ENCODE measurements at regions not wholly inside any gene's neighbourhood (a gene's known extent, or its start where the extent isn't known, plus 50 kb on each side); places are given as distances from the start of the nearest gene placed in this dataset.

GRCh38 chr9:33682551-33682950 is 112.8 kb upstream of the PRSS3 start:
- Histone ChIP-seq H3K9me3 (no peaks in the 10 kb centered on the region), H3K4me1 (no peaks in the 10 kb centered on the region), H3K27ac (no peak overlapping the region), H3K27me3 (peaks cover 0 to 10% (median 4%) of the 10 kb centered on the region in 3 donors), H3K36me3 (no peaks in the 10 kb centered on the region), H3K4me3 (no peak overlapping the region)
- DNase-seq = no peak
- 84 to 96% (median 92%) methylated on average over 3 of the region's 3 CpGs for WGBS, 5 donors
- TF ChIP-seq POLR2AphosphoS5 (IDR thresholded peaks at IDR 0.05) (no peak), CTCF (IDR thresholded peaks at IDR 0.05) (no peak), EP300 (IDR thresholded peaks at IDR 0.05) (no peak), POLR2A (IDR thresholded peaks at IDR 0.05) (no peak)
- intact Hi-C loops (cut with DNase I; ENCODE audit: low total_unique reads) = no loop called here

GRCh38 chr9:33684831-33685230 is 110.5 kb upstream of the PRSS3 start:
- Histone ChIP-seq H3K4me1 (no peaks in the 10 kb centered on the region), H3K27ac (no peak overlapping the region), H3K27me3 (peaks cover 0 to 4% (median 2%) of the 10 kb centered on the region in 3 donors), H3K36me3 (no peaks in the 10 kb centered on the region), H3K9me3 (no peaks in the 10 kb centered on the region), H3K4me3 (no peak overlapping the region)
- DNase-seq = no peak
- TF ChIP-seq EP300 (IDR thresholded peaks at IDR 0.05) = no peak
- no peak for TF ChIP-seq CTCF (IDR thresholded peaks at IDR 0.05)
- no peak for TF ChIP-seq POLR2AphosphoS5 (IDR thresholded peaks at IDR 0.05)
- TF ChIP-seq POLR2A (IDR thresholded peaks at IDR 0.05) = no peak
- intact Hi-C loops (cut with DNase I; ENCODE audit: low total_unique reads) = no loop called here

GRCh38 chr9:33686942-33687341 is 108.4 kb upstream of the PRSS3 start:
- TF ChIP-seq CTCF (IDR thresholded peaks at IDR 0.05) (no peak), POLR2A (IDR thresholded peaks at IDR 0.05) (no peak), EP300 (IDR thresholded peaks at IDR 0.05) (no peak), POLR2AphosphoS5 (IDR thresholded peaks at IDR 0.05) (no peak)
- 65 to 84% (median 74%) methylated on average over 4 of the region's 4 CpGs for WGBS, 5 donors
- H3K27me3 ChIP-seq = no peaks in the 10 kb centered on the region
- no peaks in the 10 kb centered on the region for H3K9me3 ChIP-seq
- no peak overlapping the region for H3K4me3 ChIP-seq
- no peak overlapping the region for H3K27ac ChIP-seq
- no peak for DNase-seq
- intact Hi-C loops (cut with DNase I; ENCODE audit: low total_unique reads) = no loop called here
- no peaks in the 10 kb centered on the region for H3K4me1 ChIP-seq
- no peaks in the 10 kb centered on the region for H3K36me3 ChIP-seq

GRCh38 chr9:33687779-33688178 is 107.6 kb upstream of the PRSS3 start:
- Histone ChIP-seq H3K4me3 (no peak overlapping the region), H3K9me3 (no peaks in the 10 kb centered on the region), H3K36me3 (no peaks in the 10 kb centered on the region), H3K4me1 (no peaks in the 10 kb centered on the region), H3K27me3 (no peaks in the 10 kb centered on the region), H3K27ac (no peak overlapping the region)
- 14 to 29% (median 24%) methylated on average over 2 of the region's 2 CpGs for WGBS, 5 donors
- DNase-seq = peak in 1 of 2 donors; percentile 23
- intact Hi-C loops (cut with DNase I; ENCODE audit: low total_unique reads) = no loop called here
- TF ChIP-seq CTCF (IDR thresholded peaks at IDR 0.05) (no peak), EP300 (IDR thresholded peaks at IDR 0.05) (no peak), POLR2AphosphoS5 (IDR thresholded peaks at IDR 0.05) (no peak)

Measured in stomach (tissue), 8 donors.